Activated naive CD8-positive, alpha-beta T cell treated with anti-CD3 and anti-CD28 coated beads, Interleukin-2, amount 50 U/mL, for 24 hours (primary cell): ENCODE measurements at regions not wholly inside any gene's neighbourhood (a gene's known extent, or its start where the extent isn't known, plus 50 kb on each side); places are given as distances from the start of the nearest gene placed in this dataset.
"Not testable (repeated sequence)": the region's sequence is repeated elsewhere in the genome, so short reads cannot be mapped to it uniquely, and the experiment has no call there.

ENCODE experiments used
- ATAC-seq: fragments of 150-1000 bp; cut with Tn5 transposase; one replicate; pipeline ENCODE4 v1.10.0; 2021
- DNase-seq: peaks from one replicate; pipeline ENCODE4 v3.0.0; 2021
- H3K27ac Mint-ChIP-seq: one replicate; pipeline ENCODE4 v1.8.0; 2021; ENCODE audit warnings: mild to moderate bottlenecking, mixed read lengths
- H3K27me3 Mint-ChIP-seq: one replicate; pipeline ENCODE4 v1.8.0; 2021; ENCODE audit warnings: mixed read lengths
- H3K36me3 Mint-ChIP-seq: one replicate; pipeline ENCODE4 v1.8.0; 2021; ENCODE audit warnings: low read depth, mixed read lengths
- H3K4me1 Mint-ChIP-seq: one replicate; pipeline ENCODE4 v1.8.0; 2021; ENCODE audit warnings: mixed read lengths
- H3K4me3 Mint-ChIP-seq: one replicate; pipeline ENCODE4 v1.8.0; 2021; ENCODE audit warnings: mild to moderate bottlenecking, moderate library complexity, mixed read lengths
- H3K9me3 Mint-ChIP-seq: one replicate; pipeline ENCODE4 v1.8.0; 2021; ENCODE audit warnings: mixed read lengths

GRCh38 chr2:12004713-12005112 lies 258.3 kb downstream of the LPIN1 start:
- Mint-ChIP-seq H3K36me3 (peaks cover 6% of the 10 kb centered on the region), H3K9me3 (peaks cover 14% of the 10 kb centered on the region), H3K4me3 (no peak overlapping the region), H3K4me1 (peaks cover 37% of the 10 kb centered on the region), H3K27ac (no peak overlapping the region), H3K27me3 (peaks cover 66% of the 10 kb centered on the region)
- DNase-seq: no peak
- ATAC-seq: no peak

GRCh38 chr2:12005886-12006681 lies 259.7 kb downstream of the LPIN1 start:
- peaks cover 9% of the 10 kb centered on the region for H3K9me3 Mint-ChIP-seq
- H3K27ac Mint-ChIP-seq: peak overlapping the region; percentile 30
- DNase-seq (peak; percentile 72), ATAC-seq (peak; percentile 94)
- peaks cover 2% of the 10 kb centered on the region for H3K36me3 Mint-ChIP-seq
- H3K27me3 Mint-ChIP-seq: peaks cover 67% of the 10 kb centered on the region
- no peak overlapping the region for H3K4me3 Mint-ChIP-seq
- H3K4me1 Mint-ChIP-seq: peaks cover 37% of the 10 kb centered on the region

GRCh38 chr2:12006850-12007249 lies 260.4 kb downstream of the LPIN1 start:
- Mint-ChIP-seq H3K27ac (no peak overlapping the region), H3K9me3 (peaks cover 5% of the 10 kb centered on the region), H3K4me3 (no peak overlapping the region), H3K27me3 (peaks cover 68% of the 10 kb centered on the region), H3K4me1 (peaks cover 37% of the 10 kb centered on the region), H3K36me3 (peaks cover 2% of the 10 kb centered on the region)
- no peak for DNase-seq
- no peak for ATAC-seq

GRCh38 chr2:12007282-12007681 lies 260.9 kb downstream of the LPIN1 start:
- Mint-ChIP-seq H3K27me3 (peaks cover 66% of the 10 kb centered on the region), H3K36me3 (peaks cover 2% of the 10 kb centered on the region), H3K27ac (no peak overlapping the region), H3K4me1 (peaks cover 36% of the 10 kb centered on the region), H3K4me3 (no peak overlapping the region), H3K9me3 (peaks cover under 1% of the 10 kb centered on the region)
- ATAC-seq: no peak
- no peak for DNase-seq

- DNase-seq: no peak
These were observed 262.1 kb downstream of the LPIN1 start for GRCh38 chr2:12008425-12009061.

GRCh38 chr2:12009323-12009905 lies 263.0 kb downstream of the LPIN1 start:
- H3K4me3 Mint-ChIP-seq: no peak overlapping the region
- ATAC-seq (no peak), DNase-seq (no peak)
- H3K36me3 Mint-ChIP-seq: peaks cover 2% of the 10 kb centered on the region
- peak overlapping the region; percentile 64 for H3K27ac Mint-ChIP-seq
- H3K27me3 Mint-ChIP-seq: peaks cover 56% of the 10 kb centered on the region
- no peaks in the 10 kb centered on the region for H3K9me3 Mint-ChIP-seq
- peaks cover 37% of the 10 kb centered on the region for H3K4me1 Mint-ChIP-seq

More at GRCh38 chr2:12008425-12009061, 262.1 kb downstream of the LPIN1 start:
- no peak overlapping the region for H3K27ac Mint-ChIP-seq
- no peak for ATAC-seq
- H3K4me3 Mint-ChIP-seq: no peak overlapping the region
- peaks cover 2% of the 10 kb centered on the region for H3K36me3 Mint-ChIP-seq
- H3K4me1 Mint-ChIP-seq: peaks cover 37% of the 10 kb centered on the region
- peaks cover 59% of the 10 kb centered on the region for H3K27me3 Mint-ChIP-seq
- H3K9me3 Mint-ChIP-seq: no peaks in the 10 kb centered on the region

GRCh38 chr2:12010059-12010458 lies 263.6 kb downstream of the LPIN1 start:
- no peaks in the 10 kb centered on the region for H3K9me3 Mint-ChIP-seq
- peaks cover 50% of the 10 kb centered on the region for H3K27me3 Mint-ChIP-seq
- DNase-seq (no peak), ATAC-seq (no peak)
- no peak overlapping the region for H3K4me3 Mint-ChIP-seq
- peaks cover 2% of the 10 kb centered on the region for H3K36me3 Mint-ChIP-seq
- peaks cover 33% of the 10 kb centered on the region for H3K4me1 Mint-ChIP-seq
- no peak overlapping the region for H3K27ac Mint-ChIP-seq

GRCh38 chr2:12010779-12011178 lies 264.3 kb downstream of the LPIN1 start:
- H3K4me1 Mint-ChIP-seq: peaks cover 26% of the 10 kb centered on the region

GRCh38 chr2:12014088-12014960 lies 267.9 kb downstream of the LPIN1 start:
- Mint-ChIP-seq H3K4me1 (peaks cover 8% of the 10 kb centered on the region), H3K4me3 (no peak overlapping the region), H3K36me3 (peaks cover 2% of the 10 kb centered on the region), H3K27me3 (peaks cover 53% of the 10 kb centered on the region), H3K27ac (no peak overlapping the region), H3K9me3 (no peaks in the 10 kb centered on the region)
- no peak for DNase-seq
- no peak for ATAC-seq

More at GRCh38 chr2:12010779-12011178, 264.3 kb downstream of the LPIN1 start:
- Mint-ChIP-seq H3K36me3 (peaks cover 2% of the 10 kb centered on the region), H3K27ac (peak overlapping the region; percentile 14), H3K27me3 (peaks cover 52% of the 10 kb centered on the region), H3K4me3 (no peak overlapping the region), H3K9me3 (no peaks in the 10 kb centered on the region)
- ATAC-seq (no peak), DNase-seq (no peak)

GRCh38 chr2:12017499-12018157 lies 271.2 kb downstream of the LPIN1 start:
- no peak for ATAC-seq
- Mint-ChIP-seq H3K9me3 (peaks cover 27% of the 10 kb centered on the region), H3K36me3 (peaks cover 15% of the 10 kb centered on the region), H3K27me3 (peaks cover 25% of the 10 kb centered on the region), H3K4me1 (peaks cover 5% of the 10 kb centered on the region), H3K4me3 (no peak overlapping the region), H3K27ac (no peak overlapping the region)
- DNase-seq: no peak

GRCh38 chr2:12018726-12019125 lies 272.3 kb downstream of the LPIN1 start:
- Mint-ChIP-seq H3K27me3 (peaks cover 23% of the 10 kb centered on the region), H3K36me3 (peaks cover 16% of the 10 kb centered on the region), H3K9me3 (peaks cover 35% of the 10 kb centered on the region)
- DNase-seq, H3K4me1 Mint-ChIP-seq, H3K27ac Mint-ChIP-seq, H3K4me3 Mint-ChIP-seq, ATAC-seq: not testable (repeated sequence)

GRCh38 chr2:12020833-12021469 lies 274.5 kb downstream of the LPIN1 start:
- Mint-ChIP-seq H3K9me3 (peaks cover 40% of the 10 kb centered on the region), H3K36me3 (peaks cover 16% of the 10 kb centered on the region), H3K27me3 (peaks cover 23% of the 10 kb centered on the region), H3K4me3 (no peak overlapping the region), H3K4me1 (peaks cover 4% of the 10 kb centered on the region), H3K27ac (no peak overlapping the region)
- no peak for DNase-seq
- no peak for ATAC-seq

GRCh38 chr2:12024197-12024907 lies 277.9 kb downstream of the LPIN1 start:
- Mint-ChIP-seq H3K9me3 (peaks cover 40% of the 10 kb centered on the region), H3K36me3 (peaks cover 16% of the 10 kb centered on the region)
- not testable (repeated sequence) for DNase-seq, H3K27ac Mint-ChIP-seq, H3K27me3 Mint-ChIP-seq, ATAC-seq, H3K4me3 Mint-ChIP-seq, H3K4me1 Mint-ChIP-seq
